ENCODE measurements at regions not wholly inside any gene's neighbourhood (a gene's known extent, or its start where the extent isn't known, plus 50 kb on each side); places are given as distances from the start of the nearest gene placed in this dataset.

- no peak overlapping the region for H2BK20ac ChIP-seq (ENCODE audit: low read depth, low read length)
- H3K23ac ChIP-seq (ENCODE audit: low read depth, low read length): no peak overlapping the region
- no peak overlapping the region for H3K9ac ChIP-seq (ENCODE audit: low read depth, low read length)
- BruUV-seq (replicated peaks): no TSS peak
- no peak overlapping the region for H3K4me2 ChIP-seq (ENCODE audit: low read depth, low read length)
- dilution Hi-C loops (cut with HindIII; ENCODE audit: low sequenced_read_pairs, unreplicated experiment): no loop called here
- CTCF ChIA-PET: no interaction called here
- H3K79me1 ChIP-seq (ENCODE audit: low read depth in 1 of 2, low read length in 2 of 2): no peaks in the 10 kb centered on the region
- POLR2A ChIA-PET (ENCODE audit: unreplicated experiment): no interaction called here
- no peak overlapping the region for H3K14ac ChIP-seq (replicated peaks; ENCODE audit: low read depth, low read length)
- no peak overlapping the region for H4K5ac ChIP-seq (ENCODE audit: low read depth, low read length)
- H4K8ac ChIP-seq (ENCODE audit: low read depth in 2 of 2, low read length in 2 of 2): no peak overlapping the region
- no peak overlapping the region for H3K56ac ChIP-seq (ENCODE audit: extremely low read depth, insufficient read depth, low read length)
- no peak overlapping the region for H2AK9ac ChIP-seq (replicated peaks; ENCODE audit: low read depth, low read length, poor library complexity)
- no peak overlapping the region for H3K27ac ChIP-seq (ENCODE audit: insufficient read depth, low read length)
- H3K18ac ChIP-seq (ENCODE audit: low read depth, low read length): no peak overlapping the region
- H3K27me3 ChIP-seq (ENCODE audit: control insufficient read depth, insufficient read depth, low read length): no peaks in the 10 kb centered on the region
- in situ Hi-C loops (cut with MboI; ENCODE audit: low sequenced_read_pairs): no loop called here
- no peaks in the 10 kb centered on the region for H3K36me3 ChIP-seq (ENCODE audit: control insufficient read depth, insufficient read depth, low read length)
- H2BK5ac ChIP-seq (ENCODE audit: low read depth, low read length, poor library complexity, severe bottlenecking): no peak overlapping the region
- H2AK5ac ChIP-seq (ENCODE audit: low read depth, low read length): no peak overlapping the region
- no peak overlapping the region for H4K91ac ChIP-seq (ENCODE audit: insufficient read depth, low read depth, low read length)
- WGBS, 2 experiments (ENCODE audit: extremely low coverage in 2 of 2, insufficient read length in 1 of 2): no CpG with 5 or more reads among the region's 3 CpGs
- no peak overlapping the region for H2BK120ac ChIP-seq (ENCODE audit: low read depth, low read length)
- no peak for TF ChIP-seq POLR2A (IDR thresholded peaks at IDR 0.05; ENCODE audit: low read depth, low read length)
- no peak overlapping the region for H2AFZ ChIP-seq (replicated peaks; ENCODE audit: low read length, poor library complexity)
- H3K9me3 ChIP-seq (ENCODE audit: control insufficient read depth, insufficient read depth, low read length): no peaks in the 10 kb centered on the region
- no peaks in the 10 kb centered on the region for H3K4me1 ChIP-seq (ENCODE audit: control insufficient read depth, insufficient read depth, low read length)
- no peak for ATAC-seq (ENCODE audit: low read depth)
- H3K4ac ChIP-seq (ENCODE audit: low read depth, low read length): no peak overlapping the region
- intact Hi-C loops (cut with micrococcal nuclease): no loop called here
- DNase-seq: no peak
- H3K4me3 ChIP-seq (ENCODE audit: insufficient read depth, low read depth, low read length): no peak overlapping the region
- no peaks in the 10 kb centered on the region for H3K9me1 ChIP-seq (ENCODE audit: insufficient read depth, low read length)
- H4K20me1 ChIP-seq (ENCODE audit: insufficient read depth, low read length): no peaks in the 10 kb centered on the region
- no peak overlapping the region for H2BK15ac ChIP-seq (ENCODE audit: low read depth, low read length)
These were observed 1470.6 kb downstream of the PCDH19 start for GRCh38 chrX:98939456-98939855.

All from IMR-90 (cell line).